HepG2 (cell line): ENCODE measurements at regions not wholly inside any gene's neighbourhood (a gene's known extent, or its start where the extent isn't known, plus 50 kb on each side); places are given as distances from the start of the nearest gene placed in this dataset.

Source experiments
- ETS1 ChIP-seq: sonication (generic); formaldehyde crosslinking; IDR thresholded peaks from 2 replicates; pipeline ENCODE4 v1.4.0; 2020; ENCODE audit warnings: missing genetic modification reagents
- GABPB1 ChIP-seq: IDR thresholded peaks from 2 replicates; pipeline ENCODE4 v1.6.1; 2016; ENCODE audit warnings: mild to moderate bottlenecking, missing genetic modification reagents, moderate library complexity, missing compliant biosample characterization
- GZF1 ChIP-seq: sonication (generic); formaldehyde crosslinking; IDR thresholded peaks from 2 replicates; pipeline ENCODE4 v1.5.1; 2020; ENCODE audit warnings: mild to moderate bottlenecking, missing genetic modification reagents
- HNRNPLL ChIP-seq: fragments of 200-400 bp; formaldehyde crosslinking; IDR thresholded peaks from 2 replicates; pipeline ENCODE4 v1.6.1; 2017; ENCODE audit warnings: mild to moderate bottlenecking, low read depth, low read length; ENCODE audit not compliant: poor library complexity, severe bottlenecking
- JARID2 ChIP-seq: sonication (generic); formaldehyde crosslinking; IDR thresholded peaks from 2 replicates; pipeline ENCODE4 v1.8.1; 2023; ENCODE audit warnings: missing genetic modification reagents, inconsistent platforms; ENCODE audit not compliant: insufficient replicate concordance
- KMT2B ChIP-seq: IDR thresholded peaks from 2 replicates; pipeline ENCODE4 v1.6.1; 2016; ENCODE audit warnings: missing genetic modification reagents, missing compliant biosample characterization
- MYPOP ChIP-seq: sonication (generic); formaldehyde crosslinking; IDR thresholded peaks from 2 replicates; pipeline ENCODE4 v1.8.1; 2023; ENCODE audit warnings: mild to moderate bottlenecking, moderate library complexity, missing genetic modification reagents
- REST ChIP-seq, 2 experiments: IDR thresholded peaks; 2 replicates each; pipeline ENCODE4 v1.6.1; 2011 to 2012; ENCODE audit warnings: low read length in 2 of 2, borderline replicate concordance in 1 of 2, low read depth in 1 of 2, mild to moderate bottlenecking in 1 of 2, moderate library complexity in 1 of 2
- TBX3 ChIP-seq: fragments of 450-650 bp; IDR thresholded peaks from 2 replicates; pipeline ENCODE4 v1.6.1; 2017; ENCODE audit warnings: antibody characterized with exemption, mild to moderate bottlenecking, inconsistent platforms, borderline replicate concordance
- YEATS4 ChIP-seq: sonication (generic); formaldehyde crosslinking; IDR thresholded peaks from 2 replicates; pipeline ENCODE4 v1.4.0; 2020; ENCODE audit warnings: missing genetic modification reagents, borderline replicate concordance
- ZFP41 ChIP-seq: sonication (generic); formaldehyde crosslinking; IDR thresholded peaks from 2 replicates; pipeline ENCODE4 v1.4.0; 2020; ENCODE audit warnings: mild to moderate bottlenecking, missing genetic modification reagents, borderline replicate concordance
- ZFP90 ChIP-seq: sonication (generic); formaldehyde crosslinking; IDR thresholded peaks from 2 replicates; pipeline ENCODE4 v1.8.0; 2022; ENCODE audit warnings: missing genetic modification reagents, mild to moderate bottlenecking, inconsistent platforms, borderline replicate concordance
- ZFY ChIP-seq: sonication (generic); formaldehyde crosslinking; IDR thresholded peaks from 2 replicates; pipeline ENCODE4 v1.4.0; 2020; ENCODE audit warnings: missing genetic modification reagents
- ZNF225 ChIP-seq: sonication (generic); formaldehyde crosslinking; IDR thresholded peaks from 2 replicates; pipeline ENCODE4 v1.4.0; 2020; ENCODE audit warnings: mild to moderate bottlenecking, missing genetic modification reagents
- ZNF282 ChIP-seq: fragments of 450-650 bp; IDR thresholded peaks from 2 replicates; pipeline ENCODE4 v1.6.1; 2018; ENCODE audit not compliant: partially characterized antibody
- ZNF3 ChIP-seq: IDR thresholded peaks from 2 replicates; pipeline ENCODE4 v1.7.0; 2017; ENCODE audit warnings: inconsistent platforms
- ZNF317 ChIP-seq: sonication (generic); formaldehyde crosslinking; IDR thresholded peaks from 2 replicates; pipeline ENCODE4 v1.5.0; 2020; ENCODE audit warnings: mild to moderate bottlenecking, missing genetic modification reagents
- ZNF451 ChIP-seq: sonication (generic); formaldehyde crosslinking; IDR thresholded peaks from 2 replicates; pipeline ENCODE4 v1.5.0; 2020; ENCODE audit warnings: mild to moderate bottlenecking, missing genetic modification reagents
- TF ChIP-seq, protein P1 (sequence below): sonication (generic); formaldehyde crosslinking; conservative IDR thresholded peaks from 2 replicates; pipeline ENCODE4 v1.8.0; 2022; ENCODE audit warnings: missing genetic modification reagents
- TF ChIP-seq, protein P2 (sequence below), 2 experiments: fragments of 450-650 bp in 1 of 2; sonication (generic) in 1 of 2; formaldehyde crosslinking; IDR thresholded peaks; 2 replicates each; pipeline versions ENCODE4 v1.5.0 to v1.8.0; 2020 to 2022; ENCODE audit warnings: mild to moderate bottlenecking in 1 of 2, missing genetic modification reagents in 1 of 2

DNA sequence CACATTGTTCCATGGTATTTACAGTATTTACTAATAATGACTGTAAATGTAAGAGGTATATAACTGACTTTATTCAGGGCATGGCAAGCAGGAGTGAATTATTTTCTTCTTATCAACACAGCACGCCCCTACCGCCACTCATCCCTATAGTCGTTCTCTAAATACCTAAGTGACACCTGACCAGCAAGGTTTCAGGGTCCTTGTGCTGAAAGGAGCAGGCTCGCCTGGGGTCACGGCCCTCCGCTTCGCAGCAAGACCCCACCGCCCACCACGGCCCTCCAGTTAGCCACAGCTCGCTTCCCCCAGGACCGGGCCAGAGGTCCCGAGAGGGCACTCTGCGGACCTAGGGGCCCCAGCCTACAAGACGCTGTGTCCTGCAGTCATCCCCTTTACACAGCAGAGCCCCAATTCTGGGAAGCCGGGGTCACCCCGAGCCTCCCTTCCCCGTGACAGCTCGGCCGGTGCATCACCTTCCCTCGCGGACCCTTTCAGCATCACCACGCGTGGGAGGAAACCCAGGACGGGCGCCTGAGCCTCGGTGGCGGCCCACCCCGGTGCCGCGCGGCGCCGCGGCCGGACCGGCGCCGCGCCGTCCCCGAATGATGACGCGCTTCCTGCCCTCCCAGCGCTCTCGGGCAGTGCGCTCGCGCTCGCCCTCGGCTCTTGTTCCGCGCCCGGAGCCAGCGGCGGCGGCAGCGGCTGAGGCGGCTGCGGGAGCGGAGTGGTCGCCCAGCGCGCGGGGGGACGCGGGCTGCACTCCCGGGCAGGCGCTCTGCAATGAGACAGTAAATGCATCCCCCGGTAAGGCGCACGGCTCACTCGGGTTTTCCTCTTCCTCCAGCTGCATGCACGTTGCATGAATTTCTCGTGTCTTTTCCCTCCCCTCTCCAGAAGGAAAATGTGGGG, 225.1 kb upstream of the C2CD4B start, which contains the start of gene TLN2 (continued):
- 0 out of 4 replicates have a peak, but pooled peaks of 1 of the 2 experiments have one; percentile 31 for TF ChIP-seq REST (IDR thresholded peaks at IDR 0.05; ENCODE audit: borderline replicate concordance in 1 of 2, low read depth in 1 of 2, low read length in 2 of 2)
- TF ChIP-seq, protein P1, sequence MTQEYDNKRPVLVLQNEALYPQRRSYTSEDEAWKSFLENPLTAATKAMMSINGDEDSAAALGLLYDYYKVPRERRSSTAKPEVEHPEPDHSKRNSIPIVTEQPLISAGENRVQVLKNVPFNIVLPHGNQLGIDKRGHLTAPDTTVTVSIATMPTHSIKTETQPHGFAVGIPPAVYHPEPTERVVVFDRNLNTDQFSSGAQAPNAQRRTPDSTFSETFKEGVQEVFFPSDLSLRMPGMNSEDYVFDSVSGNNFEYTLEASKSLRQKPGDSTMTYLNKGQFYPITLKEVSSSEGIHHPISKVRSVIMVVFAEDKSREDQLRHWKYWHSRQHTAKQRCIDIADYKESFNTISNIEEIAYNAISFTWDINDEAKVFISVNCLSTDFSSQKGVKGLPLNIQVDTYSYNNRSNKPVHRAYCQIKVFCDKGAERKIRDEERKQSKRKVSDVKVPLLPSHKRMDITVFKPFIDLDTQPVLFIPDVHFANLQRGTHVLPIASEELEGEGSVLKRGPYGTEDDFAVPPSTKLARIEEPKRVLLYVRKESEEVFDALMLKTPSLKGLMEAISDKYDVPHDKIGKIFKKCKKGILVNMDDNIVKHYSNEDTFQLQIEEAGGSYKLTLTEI (CRISPR knock-in tag), result no peak
- 0 out of 2 replicates have a peak, but pooled peaks have one; percentile 52 for TF ChIP-seq ZNF451 (CRISPR knock-in tag)
- no peak for TF ChIP-seq ZFP41
- TF ChIP-seq ZFP90 (CRISPR knock-in tag), result no peak; the same call in 1 of the 2 replicates
- TF ChIP-seq GABPB1, result peak; percentile 88
- no peak for TF ChIP-seq TBX3
- TF ChIP-seq ZNF3 (CRISPR knock-in tag), result no peak
- no peak for TF ChIP-seq JARID2 (CRISPR knock-in tag)
- peak; percentile 94 for TF ChIP-seq ZFY (CRISPR knock-in tag)
- 0 out of 2 replicates have a peak, but pooled peaks have one; percentile 16 for TF ChIP-seq GZF1 (CRISPR knock-in tag)
- no peak for TF ChIP-seq ZNF317 (CRISPR knock-in tag)
- TF ChIP-seq MYPOP (CRISPR knock-in tag), result no peak
- no peak for TF ChIP-seq ETS1 (CRISPR knock-in tag)
- peak; percentile 76 for TF ChIP-seq HNRNPLL
- TF ChIP-seq, protein P2, sequence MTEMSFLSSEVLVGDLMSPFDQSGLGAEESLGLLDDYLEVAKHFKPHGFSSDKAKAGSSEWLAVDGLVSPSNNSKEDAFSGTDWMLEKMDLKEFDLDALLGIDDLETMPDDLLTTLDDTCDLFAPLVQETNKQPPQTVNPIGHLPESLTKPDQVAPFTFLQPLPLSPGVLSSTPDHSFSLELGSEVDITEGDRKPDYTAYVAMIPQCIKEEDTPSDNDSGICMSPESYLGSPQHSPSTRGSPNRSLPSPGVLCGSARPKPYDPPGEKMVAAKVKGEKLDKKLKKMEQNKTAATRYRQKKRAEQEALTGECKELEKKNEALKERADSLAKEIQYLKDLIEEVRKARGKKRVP (CRISPR knock-in tag; IDR thresholded peaks at IDR 0.05), result no peak
- peak; percentile 78; the same call in 1 of the 2 replicates for TF ChIP-seq KMT2B
- TF ChIP-seq YEATS4 (CRISPR knock-in tag), result peak; percentile 86
- TF ChIP-seq ZNF225, result 0 out of 2 replicates have a peak, but pooled peaks have one; percentile 21
- TF ChIP-seq ZNF282, result no peak
